H1 (cell line): ENCODE measurements at regions not wholly inside any gene's neighbourhood (a gene's known extent, or its start where the extent isn't known, plus 50 kb on each side); places are given as distances from the start of the nearest gene placed in this dataset.

Source experiments
- CTCF ChIA-PET: fragments of 300-600 bp; sonication (Branson Sonifier 250); formaldehyde crosslinking; loops from one replicate; lab custom pipeline; 2021; ENCODE audit not compliant: partially characterized antibody; lab: Charles Lee
- POLR2A ChIA-PET: fragments of 300-600 bp; sonication (Branson Sonifier 250); formaldehyde crosslinking; loops from one replicate; lab custom pipeline; 2021; ENCODE audit warnings: inconsistent platforms; ENCODE audit not compliant: partially characterized antibody; lab: Charles Lee
- DNase-seq, 2 experiments: peaks; one replicate each; pipeline versions ENCODE4 v3.0.0 to v3.0.0-alpha.2; 2010 to 2022; ENCODE audit warnings: low spot score in 2 of 2, low read depth in 1 of 2, mixed read lengths in 1 of 2
- FAIRE-seq: peaks from 2 replicates; lab custom pipeline; 2011; peaks lifted over from hg19 to GRCh38; lab: Jason Lieb, UNC
- H2AFZ ChIP-seq: 2 replicates; pipeline ENCODE4 v1.8.1; 2012; ENCODE audit warnings: low read length, inconsistent platforms
- H2AK5ac ChIP-seq: 2 replicates; pipeline ENCODE4 v1.6.1; 2013; ENCODE audit warnings: low read depth, low read length
- H2BK120ac ChIP-seq: replicated peaks from 2 replicates; pipeline ENCODE3; 2013; ENCODE audit warnings: low read depth, low read length, inconsistent platforms
- H2BK12ac ChIP-seq: 2 replicates; pipeline ENCODE4 v1.6.1; 2013; ENCODE audit warnings: low read depth, low read length
- H2BK15ac ChIP-seq: 2 replicates; pipeline ENCODE4 v1.6.1; 2013; ENCODE audit warnings: low read length
- H2BK20ac ChIP-seq: 2 replicates; pipeline ENCODE4 v1.6.1; 2013; ENCODE audit warnings: low read length
- H2BK5ac ChIP-seq: 2 replicates; pipeline ENCODE4 v1.6.1; 2013; ENCODE audit warnings: low read depth, low read length
- H3K14ac ChIP-seq: 2 replicates; pipeline ENCODE4 v1.6.1; 2013; ENCODE audit warnings: inconsistent platforms; ENCODE audit not compliant: insufficient read length
- H3K18ac ChIP-seq: 2 replicates; pipeline ENCODE4 v1.6.1; 2013; ENCODE audit warnings: low read length; ENCODE audit errors: extremely low read depth
- H3K23ac ChIP-seq: 2 replicates; pipeline ENCODE4 v1.6.1; 2013; ENCODE audit warnings: inconsistent platforms; ENCODE audit not compliant: insufficient read length
- H3K23me2 ChIP-seq: 2 replicates; pipeline ENCODE4 v1.6.1; 2013; ENCODE audit warnings: low read depth, low read length
- H3K27ac ChIP-seq: 2 replicates; pipeline ENCODE4 v1.6.1; 2011; ENCODE audit warnings: low read depth, low read length, inconsistent platforms
- H3K27me3 ChIP-seq, 4 experiments: replicated peaks in 1 of 4; 1 replicate in 1 of 4; 2 replicates in 3 of 4; pipeline versions ENCODE4 v1.6.1 to v1.8.1; 2011 to 2013; ENCODE audit warnings: low read length in 3 of 4, mild to moderate bottlenecking in 3 of 4, inconsistent platforms in 2 of 4, mixed read lengths in 2 of 4, moderate library complexity in 1 of 4; ENCODE audit not compliant: control insufficient read depth in 3 of 4, insufficient read depth in 3 of 4; ENCODE audit errors: extremely low read depth in 1 of 4
- H3K36me3 ChIP-seq, 4 experiments: 2 replicates each; pipeline versions ENCODE4 v1.6.1 to v1.8.1; 2011 to 2013; ENCODE audit warnings: mild to moderate bottlenecking in 4 of 4, low read length in 3 of 4, moderate library complexity in 2 of 4, control low read depth in 1 of 4, inconsistent platforms in 1 of 4; ENCODE audit not compliant: insufficient read depth in 4 of 4, control insufficient read depth in 2 of 4
- H3K4ac ChIP-seq: replicated peaks from 2 replicates; pipeline ENCODE3; 2013; ENCODE audit warnings: low read length, low read depth, mixed read lengths, inconsistent platforms; ENCODE audit not compliant: insufficient read length
- H3K4me1 ChIP-seq, 4 experiments: replicated peaks in 1 of 4; 1 replicate in 1 of 4; 2 replicates in 3 of 4; pipeline versions ENCODE4 v1.6.1 to v1.8.1; 2011 to 2013; ENCODE audit warnings: low read length in 3 of 4, inconsistent platforms in 2 of 4, mixed read lengths in 1 of 4; ENCODE audit not compliant: insufficient read depth in 4 of 4, control insufficient read depth in 3 of 4
- H3K4me2 ChIP-seq, 2 experiments: 2 replicates each; pipeline versions ENCODE4 v1.6.1 to v1.8.1; 2011 to 2013; ENCODE audit warnings: low read depth in 2 of 2, low read length in 2 of 2, control low read depth in 1 of 2, inconsistent platforms in 1 of 2, mild to moderate bottlenecking in 1 of 2; ENCODE audit not compliant: insufficient read depth in 1 of 2
- H3K4me3 ChIP-seq, 4 experiments: fragments of 200-600, 300-600 bp in 1 of 4; sonication (generic), shearing (Covaris generic), sonication (Bioruptor Twin) in 1 of 4; 2 replicates each; pipeline versions ENCODE4 v1.5.1 to v1.8.1; 2011 to 2016; ENCODE audit warnings: low read length in 4 of 4, low read depth in 3 of 4, control low read depth in 2 of 4, inconsistent platforms in 2 of 4, mild to moderate bottlenecking in 2 of 4, mixed read lengths in 1 of 4, moderate library complexity in 1 of 4; ENCODE audit not compliant: insufficient read depth in 2 of 4; ENCODE audit errors: extremely low read depth in 1 of 4
- H3K56ac ChIP-seq: replicated peaks from 2 replicates; pipeline ENCODE3; 2013; ENCODE audit warnings: low read depth, mild to moderate bottlenecking, mixed read lengths, low read length, inconsistent platforms; ENCODE audit not compliant: insufficient read length
- H3K79me1 ChIP-seq: 2 replicates; pipeline ENCODE4 v1.6.1; 2013; ENCODE audit warnings: low read depth, low read length, control low read depth
- H3K79me2 ChIP-seq, 2 experiments: 2 replicates each; pipeline versions ENCODE4 v1.6.1 to v1.8.1; 2012 to 2013; ENCODE audit warnings: low read length in 2 of 2, mild to moderate bottlenecking in 2 of 2, inconsistent platforms in 1 of 2; ENCODE audit not compliant: insufficient read depth in 2 of 2, control insufficient read depth in 1 of 2
- H3K9ac ChIP-seq, 4 experiments: replicated peaks in 1 of 4; 1 replicate in 1 of 4; 2 replicates in 3 of 4; pipeline versions ENCODE4 v1.6.1 to v1.8.1; 2011 to 2013; ENCODE audit warnings: low read depth in 3 of 4, low read length in 3 of 4, control low read depth in 2 of 4, mild to moderate bottlenecking in 2 of 4, moderate library complexity in 2 of 4, inconsistent platforms in 1 of 4; ENCODE audit errors: extremely low read depth in 1 of 4
- H3K9me3 ChIP-seq, 2 experiments: 2 replicates each; pipeline versions ENCODE4 v1.6.1 to v1.8.1; 2012 to 2013; ENCODE audit warnings: mild to moderate bottlenecking in 2 of 2, moderate library complexity in 2 of 2, control low read depth in 1 of 2, inconsistent platforms in 1 of 2, low read depth in 1 of 2, low read length in 1 of 2, mixed read lengths in 1 of 2; ENCODE audit not compliant: insufficient read depth in 2 of 2
- H4K20me1 ChIP-seq, 2 experiments: replicated peaks in 1 of 2; 2 replicates each; pipeline versions ENCODE3 to v1.8.1; 2011 to 2013; ENCODE audit warnings: inconsistent platforms in 2 of 2, low read length in 2 of 2, mild to moderate bottlenecking in 1 of 2; ENCODE audit not compliant: insufficient read depth in 2 of 2, control insufficient read depth in 1 of 2
- H4K5ac ChIP-seq: 2 replicates; pipeline ENCODE4 v1.6.1; 2013; ENCODE audit warnings: low read length, low read depth, mixed read lengths, inconsistent platforms; ENCODE audit not compliant: insufficient read length
- H4K8ac ChIP-seq: 2 replicates; pipeline ENCODE4 v1.8.0; 2013; ENCODE audit warnings: mild to moderate bottlenecking, moderate library complexity, low read length, inconsistent platforms; ENCODE audit not compliant: insufficient read depth; ENCODE audit errors: extremely low read depth
- H4K91ac ChIP-seq: replicated peaks from 2 replicates; pipeline ENCODE3; 2013; ENCODE audit warnings: low read length, mixed read lengths, inconsistent platforms; ENCODE audit not compliant: insufficient read length
- POLR2A ChIP-seq, 2 experiments: IDR thresholded peaks; 1 replicate in 1 of 2; 2 replicates in 1 of 2; pipeline ENCODE4 v1.6.1; 2011; ENCODE audit warnings: low read depth in 2 of 2, low read length in 2 of 2, mild to moderate bottlenecking in 2 of 2; ENCODE audit errors: control extremely low read depth in 1 of 2
- RXRA ChIP-seq: IDR thresholded peaks from 2 replicates; pipeline ENCODE4 v1.6.1; 2011; ENCODE audit warnings: low read depth, mild to moderate bottlenecking, low read length, moderate library complexity; ENCODE audit not compliant: insufficient read depth
- SIRT6 ChIP-seq: IDR thresholded peaks from one replicate; pipeline ENCODE4 v1.7.1; 2012; ENCODE audit warnings: low read length, inconsistent platforms
- WGBS, 2 experiments: shearing (Covaris generic) in 1 of 2; methylation state at CpG; one replicate each; pipeline versions ENCODE4 v1.1.6 to v1.1.7; 2013 to 2015; ENCODE audit warnings: low lambda C conversion rate in 2 of 2, mixed read lengths in 2 of 2, inconsistent platforms in 1 of 2, low coverage in 1 of 2, missing lambda C conversion rate in 1 of 2; ENCODE audit not compliant: insufficient replicate concordance in 2 of 2, insufficient coverage in 1 of 2, insufficient read length in 1 of 2; ENCODE audit errors: extremely low coverage in 1 of 2, missing lambda C conversion rate in 1 of 2; 5-methylcytosine and 5-hydroxymethylcytosine counted together

DNA sequence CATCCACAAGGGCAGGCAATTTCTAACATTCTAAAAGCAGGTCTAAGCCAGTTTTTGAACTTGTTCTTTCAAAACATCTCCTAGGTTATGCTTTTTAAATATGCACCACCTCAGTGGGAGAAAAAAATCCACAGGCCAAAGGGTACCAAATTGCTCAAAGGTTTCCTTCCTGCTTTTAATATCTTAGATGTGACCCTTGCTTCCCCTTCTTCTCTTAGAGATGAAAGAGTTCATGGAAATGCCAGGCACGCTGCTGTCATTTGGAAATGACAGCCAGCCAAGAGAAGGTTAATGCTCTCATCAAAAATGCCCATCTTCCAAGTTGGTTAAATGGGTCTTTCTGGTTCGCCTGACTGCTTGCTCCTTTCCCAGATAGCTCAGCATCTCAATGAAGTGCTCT lies 497.1 kb downstream of the CD83 start:
- H3K4me2 ChIP-seq, result no peak overlapping the region
- no peaks in the 10 kb centered on the region for H4K20me1 ChIP-seq
- no peak overlapping the region for H3K56ac ChIP-seq
- no peak overlapping the region; the same call in 1 of the 2 replicates for H2AK5ac ChIP-seq
- H2BK20ac ChIP-seq, result no peak overlapping the region
- no peak overlapping the region for H2AFZ ChIP-seq
- H3K4me3 ChIP-seq, result no peak overlapping the region
- H2BK120ac ChIP-seq, result no peak overlapping the region
- H3K79me2 ChIP-seq, result no peaks in the 10 kb centered on the region
- FAIRE-seq (no peak), DNase-seq (no peak)
- no peak overlapping the region for H3K23ac ChIP-seq
- H2BK5ac ChIP-seq, result no peak overlapping the region
- no peak overlapping the region for H4K5ac ChIP-seq
- ChIA-PET POLR2A (no interaction called here), CTCF (interaction anchor here (1.3 to 1.4 kb wide), 2 partner anchors 11 to 97 kb away, joined by 3 read pairs; no protein-coding TSS in a partner anchor)
- no peak overlapping the region for H3K9ac ChIP-seq
- H3K27me3 ChIP-seq, result no peaks in the 10 kb centered on the region
- no peaks in the 10 kb centered on the region for H3K36me3 ChIP-seq
- 89% methylated on average over 2 of the region's 2 CpGs; no CpG with 5 or more reads in 1 of the 2 experiments for WGBS, 2 experiments
- no peak overlapping the region for H4K91ac ChIP-seq
- no peak overlapping the region for H3K4ac ChIP-seq
- H3K14ac ChIP-seq, result no peak overlapping the region
- H3K9me3 ChIP-seq, result peaks cover 7 to 8% of the 10 kb centered on the region in 2 experiments
- peaks cover 0 to 3% (median 0%) of the 10 kb centered on the region in 4 experiments; a peak in 1 of 7 replicates for H3K4me1 ChIP-seq
- no peak overlapping the region for H2BK12ac ChIP-seq
- H3K79me1 ChIP-seq, result no peaks in the 10 kb centered on the region
- no peak overlapping the region for H3K18ac ChIP-seq
- H2BK15ac ChIP-seq, result no peak overlapping the region
- H3K27ac ChIP-seq, result no peak overlapping the region
- H3K23me2 ChIP-seq, result no peaks in the 10 kb centered on the region
- H4K8ac ChIP-seq, result no peak overlapping the region
- TF ChIP-seq RXRA (no peak), SIRT6 (no peak), POLR2A (IDR thresholded peaks at IDR 0.05; ENCODE audit: control extremely low read depth in 1 of 2, low read depth in 2 of 2, low read length in 2 of 2) (no peak)
